NK-92 treated with Interleukin-12 subunit alpha and Interleukin-12 subunit beta, amount 100 ng/mL, for 24 hours (cell line): ENCODE measurements at regions not wholly inside any gene's neighbourhood (a gene's known extent, or its start where the extent isn't known, plus 50 kb on each side); places are given as distances from the start of the nearest gene placed in this dataset.
"Not testable (repeated sequence)": the region's sequence is repeated elsewhere in the genome, so short reads cannot be mapped to it uniquely, and the experiment has no call there.

ENCODE experiments used
- DNase-seq: peaks from one replicate; lab custom pipeline; 2025; lab: John Stamatoyannopoulos, UW

DNA sequence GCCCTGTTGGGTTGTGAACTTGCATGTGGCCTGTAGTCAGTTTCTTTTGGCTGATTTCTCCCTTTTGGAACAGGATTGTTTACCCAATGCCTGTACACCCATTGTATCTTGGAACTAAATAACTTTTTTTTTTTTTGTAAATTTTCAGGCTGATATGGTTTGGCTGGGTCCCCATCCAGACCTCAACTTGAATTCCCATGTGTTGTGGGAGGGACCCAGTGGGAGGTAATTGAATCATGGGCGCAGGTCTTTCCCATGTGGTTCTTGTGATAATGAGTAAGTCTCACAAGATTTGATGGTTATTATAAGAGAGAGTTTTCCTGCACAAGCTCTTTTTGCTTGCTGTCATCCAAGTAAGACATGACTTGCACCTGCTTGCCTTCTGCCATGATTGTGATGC is 253.8 kb upstream of the GBE1 start:
- DNase-seq: no peak

DNA sequence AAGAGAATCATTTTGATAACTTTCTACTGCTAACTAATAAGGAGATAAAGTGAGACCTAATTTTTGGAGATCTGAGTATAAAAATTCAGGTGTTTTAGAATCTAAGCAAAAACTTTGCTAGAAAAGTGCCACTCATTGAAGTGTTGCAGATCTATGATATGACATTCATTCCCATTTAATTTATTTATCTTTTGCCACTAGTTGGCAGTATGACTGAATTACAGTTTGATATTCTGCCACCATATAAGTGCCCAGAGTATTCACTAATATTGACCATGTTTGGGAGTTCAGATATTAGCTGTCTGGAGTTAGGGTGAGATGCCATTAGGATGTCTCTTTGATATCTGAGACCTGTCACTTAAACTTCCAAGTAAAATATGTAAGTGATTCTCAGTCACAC is 251.3 kb upstream of the GBE1 start:
- no peak for DNase-seq

DNA sequence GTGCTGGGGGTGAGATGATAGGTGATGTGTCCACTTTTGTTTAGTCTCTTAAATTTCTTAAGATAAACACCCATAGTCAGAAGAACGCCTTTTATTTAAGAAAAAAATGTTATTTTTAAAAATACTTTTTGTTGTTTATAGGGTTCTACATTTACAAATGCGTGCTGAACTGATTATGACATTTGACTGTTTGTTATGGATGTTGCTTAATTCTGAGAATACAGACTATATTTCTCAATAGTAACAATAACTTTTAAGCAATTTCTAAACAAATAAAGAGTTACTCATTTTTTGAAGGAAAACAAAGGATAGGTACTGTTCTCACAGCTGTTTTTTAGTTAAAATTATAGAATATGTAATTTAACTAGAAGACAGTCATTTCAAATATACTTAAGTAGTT is 249.9 kb upstream of the GBE1 start:
- no peak for DNase-seq

DNA sequence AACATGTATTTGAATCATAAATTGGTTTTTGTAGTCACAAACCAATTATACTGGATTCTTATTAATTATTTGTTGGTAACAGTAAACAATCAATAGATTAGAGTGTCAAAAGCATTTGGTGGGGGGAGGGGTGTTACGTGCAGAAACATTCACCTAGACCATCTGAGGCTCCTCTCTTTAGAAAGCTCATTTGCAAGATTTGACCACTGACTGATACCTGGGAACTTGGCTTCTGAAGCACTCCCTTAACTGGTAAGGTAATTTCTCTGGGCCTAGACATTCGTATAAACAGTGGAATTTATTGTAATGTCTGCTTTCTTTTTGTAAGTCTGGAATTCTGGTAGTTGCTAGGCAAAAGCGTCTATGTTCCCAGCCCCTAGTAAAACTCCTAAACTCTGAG is 243.8 kb upstream of the GBE1 start:
- DNase-seq: no peak

DNA sequence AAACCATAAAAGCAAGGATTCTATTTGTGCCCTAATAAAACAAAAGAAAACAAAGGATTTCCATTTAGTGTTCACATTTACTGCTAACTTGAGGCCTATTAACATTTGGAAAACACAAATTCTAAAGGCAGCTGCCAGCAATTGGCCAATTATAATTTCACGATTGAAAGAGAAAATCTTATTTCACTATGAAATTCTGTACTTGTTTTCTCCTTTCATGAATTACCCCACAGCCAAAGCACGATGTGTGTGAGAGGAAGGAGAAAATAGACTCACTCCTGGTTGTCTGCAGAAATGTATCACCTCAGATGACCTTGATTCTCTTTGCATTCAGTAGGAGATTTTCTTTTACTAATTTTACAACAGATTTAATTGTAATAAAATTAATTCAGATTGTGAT is 242.8 kb upstream of the GBE1 start:
- DNase-seq: no peak

DNA sequence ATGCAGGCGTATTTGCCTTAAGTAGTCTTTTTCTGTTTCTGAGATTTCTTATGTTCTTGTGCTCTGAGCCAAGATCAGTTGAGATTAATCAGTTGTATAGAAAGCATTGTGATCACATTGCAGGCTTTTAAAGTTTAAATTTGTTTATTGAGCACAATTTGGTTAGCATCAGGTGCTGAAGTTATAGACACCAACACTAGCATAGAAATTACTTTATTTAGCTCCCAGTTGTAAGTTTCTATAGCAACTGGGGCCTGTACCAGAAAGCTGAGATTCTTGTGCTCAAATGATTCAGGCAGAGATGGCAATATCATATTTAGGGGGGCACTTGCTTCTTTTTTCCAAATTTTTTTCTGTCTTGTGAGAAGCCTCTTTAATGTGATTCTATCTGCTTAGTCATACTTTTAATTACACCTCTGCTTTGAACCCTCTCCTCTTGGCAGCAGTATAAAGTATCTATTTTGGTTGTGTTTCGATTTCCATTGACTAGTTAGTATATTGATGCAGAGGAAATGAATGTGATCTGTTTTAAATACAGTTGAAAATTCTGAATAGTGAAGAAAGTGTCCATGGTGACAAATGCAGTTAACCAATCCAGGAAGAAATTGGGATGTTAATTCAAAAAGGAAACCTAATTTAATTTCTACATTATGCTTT is 241.7 kb upstream of the GBE1 start:
- no peak for DNase-seq

DNA sequence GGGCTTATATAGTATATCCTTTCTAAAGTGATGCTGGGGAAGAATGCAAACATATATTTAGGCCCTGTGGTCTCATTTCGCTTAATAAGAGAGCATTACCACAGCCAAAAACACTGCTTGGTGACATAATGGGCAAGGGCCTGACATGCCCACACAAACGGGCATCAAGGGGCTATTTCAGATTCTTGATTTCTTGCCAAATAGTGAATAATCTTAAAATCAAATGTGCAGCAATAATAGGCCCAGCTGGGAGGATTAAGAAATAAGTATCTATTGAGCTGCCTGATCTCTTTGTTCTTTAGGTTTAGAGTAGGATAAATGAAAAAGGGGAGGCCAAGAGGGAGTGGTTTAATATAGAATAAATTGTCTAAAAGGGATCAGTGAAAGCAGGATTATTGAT is 241.0 kb upstream of the GBE1 start:
- DNase-seq: no peak

DNA sequence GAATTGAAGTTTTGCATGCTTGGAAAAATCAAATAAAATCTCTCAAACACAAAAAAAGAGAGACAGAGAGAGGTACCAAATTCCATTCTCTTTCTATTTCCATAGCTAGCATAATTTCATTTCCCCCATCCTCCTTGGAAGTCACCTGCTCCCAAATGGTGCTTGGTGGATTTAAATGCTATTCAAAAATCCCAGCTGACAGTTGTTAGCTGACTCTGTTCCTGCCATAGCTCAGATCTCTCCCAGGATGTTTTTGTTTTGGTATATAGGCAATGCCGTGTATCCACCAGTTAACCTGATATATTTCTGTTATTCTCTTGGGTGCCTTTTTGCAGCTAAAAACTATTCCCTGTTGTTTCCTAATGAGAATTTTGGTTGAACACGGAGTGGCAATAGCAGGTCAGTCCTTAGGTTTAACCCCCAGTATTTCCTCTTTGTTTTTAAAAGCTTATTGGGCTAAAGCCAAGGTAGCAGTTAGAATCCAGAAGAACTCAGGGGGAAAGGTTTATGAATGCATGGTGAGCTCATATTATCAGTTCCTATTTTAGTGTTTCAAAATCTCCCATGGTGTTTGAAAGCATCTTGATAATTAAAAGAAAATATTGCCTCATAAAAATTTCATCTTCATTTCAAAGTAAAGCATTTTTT is 240.0 kb upstream of the GBE1 start:
- DNase-seq: no peak

DNA sequence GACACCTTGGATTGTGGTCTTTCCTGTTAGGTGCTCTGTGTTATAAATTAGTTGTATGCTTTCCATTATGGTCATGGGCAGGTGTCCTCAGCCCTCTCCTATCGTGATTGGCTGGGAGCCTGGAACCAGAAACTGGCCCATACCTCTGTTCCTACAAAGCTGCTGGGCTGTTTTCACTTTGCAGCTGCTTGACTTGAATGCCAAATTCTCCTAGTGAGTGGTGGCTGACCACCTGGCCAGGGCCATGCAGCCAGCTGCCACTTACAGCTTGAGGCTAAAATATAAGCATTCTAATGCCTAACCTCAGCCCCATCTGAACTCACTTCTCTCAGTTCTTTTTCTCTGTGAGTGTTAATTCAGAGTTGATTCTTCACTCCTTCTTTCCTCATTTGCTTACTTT is 239.3 kb upstream of the GBE1 start:
- DNase-seq: no peak

DNA sequence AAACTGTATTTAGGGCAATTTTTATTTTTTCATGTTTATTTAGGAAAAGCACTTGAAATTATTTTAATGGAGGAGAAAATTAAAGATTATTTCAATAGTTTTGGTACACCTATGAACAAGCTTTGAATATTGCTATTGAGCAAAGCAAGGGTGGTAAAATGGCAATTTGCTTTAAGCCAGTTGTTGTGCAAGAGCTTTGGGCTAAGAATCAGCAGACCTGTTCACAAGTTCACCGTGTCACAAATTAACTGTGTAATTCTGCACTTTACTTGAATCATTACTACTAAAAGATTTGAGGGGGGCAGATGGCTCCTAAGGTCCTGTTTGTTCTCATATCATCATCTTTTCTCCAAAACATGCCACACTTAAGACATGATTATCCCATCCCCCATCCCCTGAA is 238.9 kb upstream of the GBE1 start:
- DNase-seq: no peak

DNA sequence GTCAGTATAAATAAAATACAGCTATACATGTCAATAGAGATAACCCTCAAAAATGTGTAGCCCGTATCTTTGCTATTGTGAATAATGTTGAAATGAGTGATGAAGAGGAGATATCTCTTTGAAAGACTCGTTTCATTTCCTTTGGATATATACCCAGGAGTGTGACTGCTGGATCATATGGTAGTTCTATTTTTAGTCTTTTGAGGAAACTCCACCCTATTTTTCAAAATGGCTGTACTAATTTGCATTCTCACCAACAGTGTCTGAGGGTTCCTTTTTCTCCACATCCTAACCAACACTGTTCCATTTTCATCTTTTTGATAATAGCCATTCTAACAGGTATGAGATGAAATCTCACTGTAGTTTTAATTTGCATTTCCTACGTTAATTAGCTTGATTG is 237.5 kb upstream of the GBE1 start:
- no peak for DNase-seq

DNA sequence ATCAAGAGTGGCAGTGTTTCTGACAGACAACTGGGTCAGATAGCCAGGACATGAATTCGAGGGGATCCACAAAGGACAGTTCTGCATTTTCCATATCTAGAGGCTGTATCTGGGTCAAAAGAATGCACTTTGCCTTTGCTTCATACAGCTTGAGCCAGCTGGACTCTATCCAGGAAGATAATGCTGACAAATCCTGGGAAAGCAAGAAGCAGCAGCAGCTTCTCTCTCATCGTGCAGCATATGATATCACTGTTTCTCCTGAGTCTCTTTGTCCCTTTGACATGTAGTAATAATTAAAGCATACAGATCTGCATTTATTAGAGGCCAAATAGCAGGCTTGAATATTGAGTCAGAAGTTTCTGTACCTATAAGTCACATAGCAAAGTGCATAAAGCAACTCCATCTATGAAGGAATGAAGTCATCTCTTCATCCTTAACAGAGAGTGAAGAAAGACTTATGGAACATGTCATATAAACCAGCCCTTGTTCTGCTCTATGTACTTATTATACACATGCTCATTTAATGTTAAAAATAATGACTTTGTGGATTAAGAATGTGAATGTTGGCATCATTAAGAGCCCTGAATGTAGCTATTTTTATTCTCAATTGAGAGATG is 236.8 kb upstream of the GBE1 start:
- no peak for DNase-seq

DNA sequence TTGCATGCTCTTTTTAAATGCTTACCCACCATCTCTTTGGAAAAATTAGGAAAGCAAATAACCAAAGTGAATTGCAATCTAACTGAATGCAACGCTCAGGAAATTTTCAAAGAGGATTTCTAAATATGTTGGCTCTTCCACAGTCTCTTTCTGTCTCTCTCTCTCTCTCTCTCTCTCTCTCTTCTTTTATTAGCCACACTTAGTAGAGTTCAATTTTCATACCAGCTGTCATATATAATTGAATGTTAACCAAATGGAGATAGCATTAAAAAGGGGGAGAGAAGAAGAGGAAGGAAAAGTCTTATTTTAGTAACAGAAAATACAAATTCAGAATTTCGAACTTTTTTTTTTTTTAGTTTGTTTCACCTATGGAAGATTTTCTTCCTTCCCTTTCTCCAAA is 235.9 kb upstream of the GBE1 start:
- DNase-seq: no peak

DNA sequence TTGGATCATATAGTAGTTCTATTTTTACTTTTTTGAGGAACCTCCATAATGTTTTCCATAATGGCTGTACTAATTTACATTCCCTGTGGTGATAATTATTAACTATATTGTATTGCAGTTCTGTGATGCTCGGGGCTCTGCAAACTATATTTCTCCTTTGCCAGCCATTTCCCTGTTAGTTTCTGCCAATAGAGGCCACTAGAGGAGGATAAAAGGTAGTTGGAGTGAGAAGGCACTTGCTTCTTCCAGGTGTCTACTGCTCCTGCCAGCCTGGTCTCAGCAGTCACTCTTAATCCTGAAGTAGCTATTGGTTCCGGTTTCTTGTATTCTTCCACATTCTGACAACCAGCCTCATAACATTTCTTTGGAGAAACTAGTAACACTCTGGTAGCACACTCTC is 233.9 kb upstream of the GBE1 start:
- DNase-seq: no peak

DNA sequence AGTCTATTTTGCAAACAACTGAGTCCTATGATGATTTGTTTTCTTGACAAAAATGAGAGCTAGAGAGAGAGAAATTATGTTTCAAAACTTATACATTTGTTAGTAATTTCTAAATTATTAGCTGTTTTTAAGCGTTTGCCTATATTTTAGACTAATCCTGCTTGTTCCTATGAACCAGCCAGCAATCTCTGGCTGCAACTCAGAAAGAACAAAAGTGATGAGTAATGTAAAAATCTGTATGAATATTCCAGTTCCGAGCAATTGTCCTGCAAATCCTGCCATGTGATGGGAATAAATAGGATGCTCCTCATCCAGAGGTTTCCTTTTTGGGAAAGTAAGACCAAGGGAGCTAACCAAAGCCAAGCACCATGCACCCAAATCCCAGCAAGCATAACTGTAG is 228.3 kb upstream of the GBE1 start:
- no peak for DNase-seq

DNA sequence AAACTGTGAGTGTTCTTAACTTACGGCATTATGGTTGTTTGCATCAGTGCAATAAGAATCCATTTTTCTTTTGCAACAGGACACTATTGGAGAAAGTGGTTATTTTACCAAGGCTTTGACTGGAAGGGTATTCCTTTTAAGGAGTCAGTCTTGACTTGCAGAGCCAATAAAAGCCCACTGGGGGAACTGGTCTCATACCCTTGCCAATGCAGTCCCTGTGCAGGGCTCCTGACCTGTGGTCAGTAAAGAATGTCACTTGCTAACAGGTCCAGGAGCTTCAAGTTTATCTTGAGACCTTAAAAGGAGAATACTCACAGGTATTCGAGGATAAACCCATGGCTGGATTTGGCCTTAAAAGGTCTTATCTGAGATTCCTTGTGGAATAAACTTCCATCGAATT is 227.8 kb upstream of the GBE1 start:
- no peak for DNase-seq

DNA sequence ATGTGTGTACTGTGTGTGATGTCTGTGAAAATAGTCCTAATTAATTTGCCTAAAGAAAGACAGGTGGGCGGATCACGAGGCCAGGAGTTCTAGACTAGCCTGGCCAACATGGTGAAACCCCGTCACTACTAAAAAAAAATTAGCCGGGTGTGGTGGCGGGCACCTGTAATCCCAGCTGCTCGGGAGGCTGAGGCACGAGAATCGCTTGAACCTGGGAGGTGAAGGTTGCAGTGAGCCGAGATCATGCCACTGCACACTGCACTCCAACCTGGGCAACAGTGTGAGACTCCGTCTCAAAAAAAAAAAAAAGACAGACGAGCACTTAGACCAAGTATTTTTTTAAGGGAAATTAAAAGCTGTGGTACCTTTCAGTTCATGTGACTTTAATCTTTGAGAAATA is 226.0 kb upstream of the GBE1 start:
- DNase-seq: not testable (repeated sequence)

DNA sequence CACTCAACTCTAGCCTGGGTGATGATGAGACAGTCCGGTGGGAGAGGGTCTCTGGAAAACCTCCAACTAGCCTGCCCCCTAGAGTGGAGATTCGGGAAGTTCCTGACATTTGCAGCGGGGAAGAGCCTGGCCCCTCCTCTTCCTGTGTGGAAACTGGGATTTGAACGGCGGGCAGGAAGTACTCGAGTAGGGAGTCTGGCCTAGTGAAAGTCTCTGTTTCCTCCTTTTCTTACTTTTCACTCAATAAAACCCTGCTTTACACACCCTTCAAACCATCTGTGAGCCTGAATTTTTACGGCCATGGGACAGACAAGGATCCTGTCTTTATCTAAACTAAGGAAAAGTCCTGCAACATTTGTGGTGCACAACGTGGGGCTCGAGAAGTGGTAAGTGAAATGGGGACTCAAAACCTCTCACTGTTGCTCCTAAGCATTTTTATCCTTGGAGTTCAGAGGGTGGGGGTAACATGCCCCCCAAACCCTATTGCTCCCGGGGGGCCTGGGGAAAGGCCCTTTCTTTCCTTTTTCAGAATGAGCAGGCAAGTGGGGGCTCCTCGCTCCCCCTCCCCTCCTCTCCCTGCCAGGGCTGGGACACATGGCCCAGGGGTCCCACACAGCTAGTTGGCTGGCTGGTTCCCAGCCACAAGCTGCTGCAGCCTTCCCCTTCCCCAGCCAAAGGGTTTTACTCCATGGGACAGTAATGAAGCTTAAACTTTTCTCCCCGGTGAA is 224.7 kb upstream of the GBE1 start:
- DNase-seq: no peak

DNA sequence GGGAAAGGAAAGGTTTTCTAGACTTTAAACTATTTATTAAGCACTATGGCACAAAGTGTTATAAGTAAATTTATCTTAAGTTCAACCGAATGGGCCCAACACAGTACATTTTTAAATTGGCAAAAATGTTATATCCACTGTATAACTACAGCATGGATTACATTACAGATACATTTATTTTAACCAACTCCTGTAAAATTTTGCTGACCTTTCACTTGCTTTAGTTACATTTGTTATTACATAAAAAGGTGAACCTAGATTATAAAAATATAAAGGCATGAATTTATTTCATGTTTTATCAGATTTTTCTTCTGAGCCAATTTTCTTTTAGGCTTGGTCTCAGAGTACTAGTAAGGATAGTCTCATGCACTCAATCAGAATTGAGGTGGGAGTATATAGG is 221.9 kb upstream of the GBE1 start:
- no peak for DNase-seq

DNA sequence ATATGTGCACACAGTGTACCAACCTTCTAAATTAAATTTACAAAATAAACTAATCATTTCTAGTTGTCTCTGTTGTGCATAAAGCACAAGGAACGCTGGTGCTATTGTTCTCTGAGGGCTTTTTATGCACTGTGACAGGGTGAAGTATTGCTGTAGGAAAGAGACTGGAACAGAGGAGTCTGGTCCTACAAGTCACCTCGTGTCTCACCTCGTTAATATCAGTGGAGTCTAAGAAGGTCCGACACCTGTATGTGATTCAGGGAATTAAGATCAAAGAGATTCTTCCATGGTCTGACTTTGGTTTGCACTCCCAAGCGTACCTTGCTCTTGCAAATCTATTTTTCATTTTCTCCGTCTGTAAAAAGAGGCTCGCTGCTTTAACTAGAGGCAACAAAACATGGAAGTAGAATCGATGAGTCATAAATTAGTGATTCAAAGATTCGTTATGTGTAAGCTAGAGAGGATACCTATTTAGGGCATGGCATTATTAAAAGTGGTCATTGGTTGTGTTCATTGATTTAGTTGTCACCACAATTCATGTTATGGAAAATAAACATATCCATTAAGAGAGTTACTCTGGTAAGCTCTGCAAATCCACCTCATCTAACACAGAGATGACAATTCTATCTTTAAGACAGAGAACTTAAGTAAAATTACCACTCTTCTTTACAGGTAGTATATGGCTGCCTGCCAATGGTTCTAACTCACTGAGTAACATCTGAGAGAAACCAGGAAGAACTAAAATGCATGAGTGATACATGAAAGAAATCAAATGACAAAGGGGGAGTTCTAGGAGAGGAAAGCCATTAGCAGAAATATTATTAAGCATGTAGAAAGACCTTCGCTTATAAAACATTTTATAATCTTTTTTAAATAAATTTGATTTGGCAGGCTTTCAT is 219.4 kb upstream of the GBE1 start:
- no peak for DNase-seq

DNA sequence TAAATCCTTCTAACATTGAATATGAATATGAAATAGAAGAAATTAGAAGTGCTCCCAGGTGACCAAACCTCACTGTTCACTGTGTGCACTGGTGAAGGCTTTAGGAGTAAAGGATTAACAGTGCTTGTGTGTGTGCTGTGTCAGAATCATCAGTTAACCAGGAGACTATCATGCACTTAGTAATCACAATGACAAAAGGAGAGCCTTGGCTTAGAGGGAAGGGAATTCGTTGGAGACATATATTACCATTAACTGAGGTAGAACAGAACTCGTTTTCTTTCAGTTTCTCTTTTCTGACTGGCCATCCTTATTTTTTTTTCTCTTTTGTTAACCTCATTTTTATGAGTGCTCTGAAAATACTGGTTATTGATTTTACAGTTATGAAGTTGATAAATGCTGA is 213.3 kb upstream of the GBE1 start:
- no peak for DNase-seq

DNA sequence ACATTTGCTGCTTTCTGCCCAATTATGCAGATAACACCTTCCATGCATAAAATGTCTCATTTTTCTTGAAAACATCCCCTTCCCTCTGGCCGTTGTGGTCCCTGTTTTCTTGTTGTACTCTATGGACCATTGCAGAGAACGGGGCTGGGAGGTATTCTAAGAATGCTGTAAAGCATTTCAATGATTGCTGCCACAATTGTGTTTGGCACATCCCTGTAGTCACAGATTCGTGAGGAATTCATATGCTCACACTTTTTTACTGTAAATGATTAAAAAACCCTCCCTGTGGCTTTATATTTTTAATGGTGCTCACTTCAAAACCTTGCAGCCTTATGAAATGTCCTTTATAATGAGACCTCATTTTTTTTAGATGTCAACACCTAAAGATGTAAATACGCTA is 207.2 kb upstream of the GBE1 start:
- no peak for DNase-seq
